ENCODE measurements at regions not wholly inside any gene's neighbourhood (a gene's known extent, or its start where the extent isn't known, plus 50 kb on each side); places are given as distances from the start of the nearest gene placed in this dataset.

DNA sequence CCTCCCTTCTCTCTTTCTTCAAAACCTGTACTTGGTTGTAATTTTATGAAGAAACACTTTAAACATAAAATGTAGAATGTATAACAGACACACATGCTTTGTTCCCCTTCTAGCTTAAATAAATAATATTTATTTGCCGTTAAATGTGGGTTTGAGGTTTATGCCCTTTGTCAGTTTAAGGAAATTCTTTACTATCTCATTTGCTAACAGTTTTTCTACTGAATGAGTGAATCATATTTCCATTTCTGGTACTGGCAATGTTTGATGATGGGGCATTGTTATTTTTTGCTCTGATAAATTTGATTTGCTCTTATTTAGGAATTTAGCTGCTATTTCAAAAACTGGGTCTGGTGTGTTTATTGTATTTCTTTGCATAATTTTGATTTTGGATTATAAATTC is 555.6 kb downstream of the CCDC85A start:
- CTCF ChIA-PET, result interaction anchor here (0.6 kb wide), 1 partner anchor 173 kb away, joined by 7 read pairs; no protein-coding TSS in a partner anchor
- no peak overlapping the region for H3K27ac Mint-ChIP-seq (ENCODE audit: unreplicated experiment)
- H3K4me1 Mint-ChIP-seq (ENCODE audit: low read depth, unreplicated experiment), result peaks cover 24% of the 10 kb centered on the region
- no peaks in the 10 kb centered on the region for H3K9me3 Mint-ChIP-seq (ENCODE audit: low read depth, unreplicated experiment)
- H3K36me3 Mint-ChIP-seq (ENCODE audit: insufficient read depth, unreplicated experiment), result no peaks in the 10 kb centered on the region
- BruUV-seq (replicated peaks), result no TSS peak
- H3K4me3 Mint-ChIP-seq (ENCODE audit: low read depth, unreplicated experiment), result no peak overlapping the region
- TF ChIP-seq, protein P1, sequence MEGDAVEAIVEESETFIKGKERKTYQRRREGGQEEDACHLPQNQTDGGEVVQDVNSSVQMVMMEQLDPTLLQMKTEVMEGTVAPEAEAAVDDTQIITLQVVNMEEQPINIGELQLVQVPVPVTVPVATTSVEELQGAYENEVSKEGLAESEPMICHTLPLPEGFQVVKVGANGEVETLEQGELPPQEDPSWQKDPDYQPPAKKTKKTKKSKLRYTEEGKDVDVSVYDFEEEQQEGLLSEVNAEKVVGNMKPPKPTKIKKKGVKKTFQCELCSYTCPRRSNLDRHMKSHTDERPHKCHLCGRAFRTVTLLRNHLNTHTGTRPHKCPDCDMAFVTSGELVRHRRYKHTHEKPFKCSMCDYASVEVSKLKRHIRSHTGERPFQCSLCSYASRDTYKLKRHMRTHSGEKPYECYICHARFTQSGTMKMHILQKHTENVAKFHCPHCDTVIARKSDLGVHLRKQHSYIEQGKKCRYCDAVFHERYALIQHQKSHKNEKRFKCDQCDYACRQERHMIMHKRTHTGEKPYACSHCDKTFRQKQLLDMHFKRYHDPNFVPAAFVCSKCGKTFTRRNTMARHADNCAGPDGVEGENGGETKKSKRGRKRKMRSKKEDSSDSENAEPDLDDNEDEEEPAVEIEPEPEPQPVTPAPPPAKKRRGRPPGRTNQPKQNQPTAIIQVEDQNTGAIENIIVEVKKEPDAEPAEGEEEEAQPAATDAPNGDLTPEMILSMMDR (IDR thresholded peaks at IDR 0.05; ENCODE audit: unreplicated experiment), result no peak
- H3K27me3 Mint-ChIP-seq (ENCODE audit: unreplicated experiment), result no peaks in the 10 kb centered on the region
- intact Hi-C loops (cut with micrococcal nuclease; ENCODE audit: unreplicated experiment), result no loop called here
- no peak for DNase-seq

DNA sequence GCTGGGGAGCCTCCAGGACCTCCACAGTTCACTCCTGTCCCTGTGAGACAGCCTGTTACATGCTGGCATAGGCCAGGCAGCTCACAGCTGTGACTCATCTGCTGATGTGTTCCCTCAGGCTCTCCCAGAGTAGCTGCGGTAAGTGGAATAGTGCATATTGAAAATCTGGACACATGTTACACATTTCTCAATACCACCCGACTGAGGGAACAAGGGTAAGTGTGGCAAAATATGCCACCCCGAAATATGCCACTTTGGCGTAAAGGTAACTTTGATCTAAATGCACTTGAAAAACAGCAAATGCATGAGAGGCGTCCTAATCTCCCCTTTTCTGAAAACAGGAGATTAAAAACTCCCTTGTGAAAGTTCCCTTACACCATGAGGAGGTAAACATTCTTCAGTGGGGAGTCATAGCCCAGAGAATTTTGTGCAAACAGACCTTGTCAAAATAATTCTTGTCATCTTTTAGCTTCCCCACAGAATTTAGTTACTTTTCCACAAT is 557.9 kb downstream of the CCDC85A start:
- intact Hi-C loops (cut with micrococcal nuclease; ENCODE audit: unreplicated experiment), result loop anchor here (10.0 kb wide), 2 partner anchors 297 to 457 kb away; no protein-coding TSS in a partner anchor
- CTCF ChIA-PET, result interaction anchor here (1.3 to 1.5 kb wide), 2 partner anchors 550 to 558 kb away, joined by 3 to 5 read pairs; partner anchors contain the start of gene CCDC85A
- peak; percentile 64 for DNase-seq
- Mint-ChIP-seq H3K27me3 (ENCODE audit: unreplicated experiment) (no peaks in the 10 kb centered on the region), H3K9me3 (ENCODE audit: low read depth, unreplicated experiment) (no peaks in the 10 kb centered on the region), H3K36me3 (ENCODE audit: insufficient read depth, unreplicated experiment) (no peaks in the 10 kb centered on the region), H3K4me3 (ENCODE audit: low read depth, unreplicated experiment) (peak overlapping the region; percentile 43), H3K27ac (ENCODE audit: unreplicated experiment) (peak overlapping the region; percentile 68), H3K4me1 (ENCODE audit: low read depth, unreplicated experiment) (peaks cover 24% of the 10 kb centered on the region)
- no TSS peak for BruUV-seq (replicated peaks)
- TF ChIP-seq, protein P1 (IDR thresholded peaks at IDR 0.05; ENCODE audit: unreplicated experiment), result no peak

DNA sequence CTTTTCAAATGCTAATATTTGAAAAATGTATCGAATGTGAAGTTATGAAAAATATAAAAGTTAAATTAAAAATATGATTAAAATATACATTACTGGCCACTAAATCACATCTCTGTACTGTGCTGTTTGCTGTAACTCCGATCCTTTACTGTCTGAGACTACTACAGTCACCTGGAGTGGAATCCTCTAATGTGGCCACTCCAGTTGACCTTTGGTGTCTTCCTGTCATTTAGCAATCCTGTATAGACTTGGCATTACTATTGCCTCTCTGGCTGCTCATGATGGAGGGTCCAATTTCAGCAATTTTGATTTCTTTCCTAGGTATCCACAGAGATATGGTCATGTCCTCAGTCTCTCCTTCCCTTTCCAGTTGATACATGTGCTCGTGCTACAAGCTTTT is 560.0 kb downstream of the CCDC85A start:
- no peak for DNase-seq
- TF ChIP-seq, protein P1 (IDR thresholded peaks at IDR 0.05; ENCODE audit: unreplicated experiment), result no peak
- no peaks in the 10 kb centered on the region for H3K36me3 Mint-ChIP-seq (ENCODE audit: insufficient read depth, unreplicated experiment)
- intact Hi-C loops (cut with micrococcal nuclease; ENCODE audit: unreplicated experiment), result loop anchor here (10.0 kb wide), 2 partner anchors 299 to 459 kb away; no protein-coding TSS in a partner anchor
- no peak overlapping the region for H3K4me3 Mint-ChIP-seq (ENCODE audit: low read depth, unreplicated experiment)
- CTCF ChIA-PET, result no interaction called here
- no peaks in the 10 kb centered on the region for H3K27me3 Mint-ChIP-seq (ENCODE audit: unreplicated experiment)
- peaks cover 33% of the 10 kb centered on the region for H3K4me1 Mint-ChIP-seq (ENCODE audit: low read depth, unreplicated experiment)
- BruUV-seq (replicated peaks), result no TSS peak
- H3K27ac Mint-ChIP-seq (ENCODE audit: unreplicated experiment), result no peak overlapping the region
- H3K9me3 Mint-ChIP-seq (ENCODE audit: low read depth, unreplicated experiment), result no peaks in the 10 kb centered on the region

DNA sequence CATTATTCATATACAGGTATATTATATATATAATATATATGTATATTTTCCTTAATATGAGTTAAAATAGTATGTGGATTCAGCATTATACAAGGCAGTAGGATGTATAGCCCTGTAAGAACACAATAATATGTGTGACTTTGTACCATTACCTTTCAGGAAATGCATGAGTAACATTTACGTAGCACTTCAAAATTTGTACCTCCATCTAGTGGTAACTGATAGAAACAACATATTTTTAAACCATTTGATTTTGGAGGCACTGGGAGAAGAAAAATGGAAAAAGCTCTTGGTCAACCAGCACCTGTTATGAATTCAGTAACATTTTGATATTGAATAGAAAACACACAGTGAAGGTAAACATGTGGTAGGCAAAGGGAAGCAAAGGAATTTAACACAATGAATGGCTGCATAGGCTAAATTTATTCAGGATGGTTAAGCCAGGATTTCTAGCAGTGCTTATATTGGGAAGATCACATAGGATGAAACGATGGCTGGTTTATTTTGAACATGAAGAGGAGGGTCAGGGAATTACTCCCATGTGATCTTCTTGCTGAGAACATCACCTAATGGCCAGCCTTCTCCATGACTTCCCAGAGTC is 565.5 kb downstream of the CCDC85A start:
- Mint-ChIP-seq H3K36me3 (ENCODE audit: insufficient read depth, unreplicated experiment) (no peaks in the 10 kb centered on the region), H3K9me3 (ENCODE audit: low read depth, unreplicated experiment) (no peaks in the 10 kb centered on the region), H3K4me1 (ENCODE audit: low read depth, unreplicated experiment) (peaks cover 11% of the 10 kb centered on the region), H3K27ac (ENCODE audit: unreplicated experiment) (no peak overlapping the region), H3K4me3 (ENCODE audit: low read depth, unreplicated experiment) (no peak overlapping the region), H3K27me3 (ENCODE audit: unreplicated experiment) (no peaks in the 10 kb centered on the region)
- TF ChIP-seq, protein P1 (IDR thresholded peaks at IDR 0.05; ENCODE audit: unreplicated experiment), result no peak
- no peak for DNase-seq
- BruUV-seq (replicated peaks), result no TSS peak
- CTCF ChIA-PET, result interaction anchor here (0.6 to 1.3 kb wide), 3 partner anchors 300 to 566 kb away, joined by 3 to 6 read pairs (median 3); partner anchors contain the start of gene CCDC85A
- intact Hi-C loops (cut with micrococcal nuclease; ENCODE audit: unreplicated experiment), result loop anchor here (5.0 to 10.0 kb wide), 3 partner anchors 304 to 768 kb away; no protein-coding TSS in a partner anchor

All from Calu3 (cell line).